HEK293T (cell line): ENCODE measurements at regions not wholly inside any gene's neighbourhood (a gene's known extent, or its start where the extent isn't known, plus 50 kb on each side); places are given as distances from the start of the nearest gene placed in this dataset.

Experiments
- BHLHE40 ChIP-seq: fragments of 450-650 bp; IDR thresholded peaks from 2 replicates; pipeline ENCODE4 v1.6.1; 2016; ENCODE audit warnings: mild to moderate bottlenecking, moderate library complexity, borderline replicate concordance
- L3MBTL2 ChIP-seq: fragments of 450-650 bp; conservative IDR thresholded peaks from 2 replicates; pipeline ENCODE4 v1.6.1; 2016; ENCODE audit warnings: mild to moderate bottlenecking

GRCh38 chr9:99678566-99678965 lies 143.1 kb upstream of the NR4A3 start:
- no peak for TF ChIP-seq L3MBTL2
- TF ChIP-seq BHLHE40: no peak
